Hepatocyte (in vitro differentiated cells): ENCODE measurements at regions not wholly inside any gene's neighbourhood (a gene's known extent, or its start where the extent isn't known, plus 50 kb on each side); places are given as distances from the start of the nearest gene placed in this dataset.

Experiments used
- DNase-seq: peaks from one replicate; pipeline ENCODE4 v3.0.0-alpha.2; 2016; ENCODE audit warnings: low spot score
- H2AFZ ChIP-seq: fragments of 200-600 bp; sonication (generic); 2 replicates; pipeline ENCODE4 v1.6.0; 2016; ENCODE audit warnings: antibody characterized with exemption, mild to moderate bottlenecking
- H3K27ac ChIP-seq: fragments of 200-600 bp; sonication (generic); 2 replicates; pipeline ENCODE4 v1.5.1; 2016; ENCODE audit warnings: mild to moderate bottlenecking
- H3K27me3 ChIP-seq: fragments of 200-600 bp; sonication (generic); 2 replicates; pipeline ENCODE4 v1.6.1; 2016
- H3K36me3 ChIP-seq: fragments of 200-600 bp; sonication (generic); replicated peaks from 2 replicates; pipeline ENCODE4 v1.5.1; 2016; ENCODE audit warnings: low read depth; ENCODE audit not compliant: insufficient read depth
- H3K4me1 ChIP-seq: fragments of 200-600 bp; sonication (generic); 2 replicates; pipeline ENCODE4 v1.5.1; 2016; ENCODE audit warnings: mild to moderate bottlenecking, moderate library complexity; ENCODE audit not compliant: insufficient read depth
- H3K4me2 ChIP-seq: fragments of 200-600 bp; sonication (generic); 2 replicates; pipeline ENCODE4 v1.6.0; 2016
- H3K4me3 ChIP-seq: fragments of 200-600 bp; sonication (generic); 2 replicates; pipeline ENCODE4 v1.5.1; 2016; ENCODE audit warnings: mild to moderate bottlenecking
- H3K79me2 ChIP-seq: fragments of 200-600 bp; sonication (generic); 2 replicates; pipeline ENCODE4 v1.6.0; 2017; ENCODE audit warnings: mild to moderate bottlenecking
- H3K9me2 ChIP-seq: fragments of 200-600 bp; sonication (generic); replicated peaks from 2 replicates; pipeline ENCODE4 v1.6.0; 2017; ENCODE audit warnings: mild to moderate bottlenecking; ENCODE audit not compliant: insufficient read depth
- H3K9me3 ChIP-seq: fragments of 200-600 bp; sonication (generic); 2 replicates; pipeline ENCODE4 v1.5.1; 2016; ENCODE audit warnings: low read depth, mild to moderate bottlenecking
- H4K20me1 ChIP-seq: fragments of 200-600 bp; sonication (generic); 2 replicates; pipeline ENCODE4 v1.6.0; 2016; ENCODE audit warnings: mild to moderate bottlenecking; ENCODE audit not compliant: insufficient read depth, poor library complexity, severe bottlenecking
- EZH2 ChIP-seq: fragments of 200-600 bp; sonication (generic); IDR thresholded peaks from 2 replicates; pipeline ENCODE4 v1.6.1; 2016; ENCODE audit warnings: antibody characterized with exemption, mild to moderate bottlenecking, borderline replicate concordance
- EZH2phosphoT487 ChIP-seq: fragments of 200-600 bp; sonication (generic); IDR thresholded peaks from one replicate; pipeline ENCODE4 v1.6.1; 2018; ENCODE audit warnings: antibody characterized with exemption, mild to moderate bottlenecking, low read depth, moderate library complexity; ENCODE audit not compliant: unreplicated experiment, severe bottlenecking
- WGBS: methylation state at CpG from one replicate; pipeline ENCODE4 v1.1.6; 2016; ENCODE audit warnings: low lambda C conversion rate; ENCODE audit errors: missing lambda C conversion rate; 5-methylcytosine and 5-hydroxymethylcytosine counted together
- TF ChIP-seq, protein P1 (sequence below): fragments of 200-600 bp; sonication (generic); IDR thresholded peaks from 2 replicates; pipeline ENCODE4 v1.5.1; 2016; ENCODE audit warnings: antibody characterized with exemption, mild to moderate bottlenecking; ENCODE audit not compliant: poor library complexity

DNA sequence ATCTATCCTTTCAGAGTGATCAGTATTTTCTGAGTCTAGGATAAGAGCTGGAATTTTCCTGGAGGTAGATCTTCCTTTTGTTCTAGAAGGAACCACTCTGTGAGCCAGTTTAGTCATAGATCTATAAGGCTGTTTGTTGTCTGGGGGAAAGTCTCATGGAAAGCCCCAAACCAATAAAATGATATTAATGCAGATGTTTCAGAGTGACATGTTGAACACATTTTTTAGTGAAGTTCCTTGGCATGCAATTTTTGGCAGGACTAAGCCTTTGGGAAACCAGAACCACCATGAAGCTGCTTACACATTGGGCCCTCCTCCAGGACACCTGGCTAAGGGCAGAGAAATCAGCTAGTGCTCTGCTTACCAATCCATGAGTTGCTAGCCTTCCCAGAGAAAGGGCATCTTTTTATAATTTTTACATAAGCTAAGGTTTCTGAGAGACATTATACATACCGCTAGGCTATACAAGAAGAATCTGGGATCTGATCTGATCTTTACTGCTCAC lies 101.5 kb upstream of the PCED1B start:
- H3K79me2 ChIP-seq: no peaks in the 10 kb centered on the region
- TF ChIP-seq, protein P1, sequence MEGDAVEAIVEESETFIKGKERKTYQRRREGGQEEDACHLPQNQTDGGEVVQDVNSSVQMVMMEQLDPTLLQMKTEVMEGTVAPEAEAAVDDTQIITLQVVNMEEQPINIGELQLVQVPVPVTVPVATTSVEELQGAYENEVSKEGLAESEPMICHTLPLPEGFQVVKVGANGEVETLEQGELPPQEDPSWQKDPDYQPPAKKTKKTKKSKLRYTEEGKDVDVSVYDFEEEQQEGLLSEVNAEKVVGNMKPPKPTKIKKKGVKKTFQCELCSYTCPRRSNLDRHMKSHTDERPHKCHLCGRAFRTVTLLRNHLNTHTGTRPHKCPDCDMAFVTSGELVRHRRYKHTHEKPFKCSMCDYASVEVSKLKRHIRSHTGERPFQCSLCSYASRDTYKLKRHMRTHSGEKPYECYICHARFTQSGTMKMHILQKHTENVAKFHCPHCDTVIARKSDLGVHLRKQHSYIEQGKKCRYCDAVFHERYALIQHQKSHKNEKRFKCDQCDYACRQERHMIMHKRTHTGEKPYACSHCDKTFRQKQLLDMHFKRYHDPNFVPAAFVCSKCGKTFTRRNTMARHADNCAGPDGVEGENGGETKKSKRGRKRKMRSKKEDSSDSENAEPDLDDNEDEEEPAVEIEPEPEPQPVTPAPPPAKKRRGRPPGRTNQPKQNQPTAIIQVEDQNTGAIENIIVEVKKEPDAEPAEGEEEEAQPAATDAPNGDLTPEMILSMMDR: no peak
- TF ChIP-seq EZH2 (no peak), EZH2phosphoT487 (no peak)
- H3K27me3 ChIP-seq: no peaks in the 10 kb centered on the region
- no peaks in the 10 kb centered on the region for H3K36me3 ChIP-seq
- no peak overlapping the region for H3K4me2 ChIP-seq
- H3K4me3 ChIP-seq: no peak overlapping the region
- no peak for DNase-seq
- H3K9me2 ChIP-seq: no peaks in the 10 kb centered on the region
- 42% methylated on average over 1 of the region's 1 CpG for WGBS
- no peaks in the 10 kb centered on the region for H4K20me1 ChIP-seq
- no peak overlapping the region for H3K27ac ChIP-seq
- H2AFZ ChIP-seq: no peak overlapping the region
- H3K4me1 ChIP-seq: no peaks in the 10 kb centered on the region
- no peaks in the 10 kb centered on the region for H3K9me3 ChIP-seq

DNA sequence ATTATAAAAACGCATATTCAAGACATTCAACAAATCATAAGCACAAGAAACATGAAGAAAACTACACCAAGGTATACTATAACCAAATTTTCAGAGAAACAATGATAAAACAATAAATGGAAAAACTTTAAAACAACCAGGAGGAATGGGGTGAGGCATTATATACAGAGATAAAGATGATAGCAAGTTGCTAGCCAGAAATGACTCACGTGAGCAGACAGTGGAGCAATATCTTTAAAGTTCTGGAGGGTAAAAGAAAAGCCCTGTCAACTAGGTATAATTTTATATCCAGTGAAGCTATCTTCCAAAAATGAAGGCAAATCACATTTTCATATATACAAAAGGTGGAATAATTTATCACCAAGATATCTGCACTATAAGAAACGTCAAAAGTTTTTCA lies 97.8 kb upstream of the PCED1B start:
- H2AFZ ChIP-seq: no peak overlapping the region
- no peak overlapping the region for H3K4me2 ChIP-seq
- H3K9me2 ChIP-seq: no peaks in the 10 kb centered on the region
- no peaks in the 10 kb centered on the region for H3K36me3 ChIP-seq
- H3K79me2 ChIP-seq: no peaks in the 10 kb centered on the region
- no peaks in the 10 kb centered on the region for H3K27me3 ChIP-seq
- H3K4me3 ChIP-seq: no peak overlapping the region
- H4K20me1 ChIP-seq: no peaks in the 10 kb centered on the region
- no peak overlapping the region for H3K27ac ChIP-seq
- TF ChIP-seq EZH2 (no peak), EZH2phosphoT487 (no peak)
- TF ChIP-seq, protein P1: no peak
- H3K4me1 ChIP-seq: no peaks in the 10 kb centered on the region
- 76% methylated on average over 3 of the region's 3 CpGs for WGBS
- DNase-seq: no peak
- H3K9me3 ChIP-seq: no peaks in the 10 kb centered on the region

DNA sequence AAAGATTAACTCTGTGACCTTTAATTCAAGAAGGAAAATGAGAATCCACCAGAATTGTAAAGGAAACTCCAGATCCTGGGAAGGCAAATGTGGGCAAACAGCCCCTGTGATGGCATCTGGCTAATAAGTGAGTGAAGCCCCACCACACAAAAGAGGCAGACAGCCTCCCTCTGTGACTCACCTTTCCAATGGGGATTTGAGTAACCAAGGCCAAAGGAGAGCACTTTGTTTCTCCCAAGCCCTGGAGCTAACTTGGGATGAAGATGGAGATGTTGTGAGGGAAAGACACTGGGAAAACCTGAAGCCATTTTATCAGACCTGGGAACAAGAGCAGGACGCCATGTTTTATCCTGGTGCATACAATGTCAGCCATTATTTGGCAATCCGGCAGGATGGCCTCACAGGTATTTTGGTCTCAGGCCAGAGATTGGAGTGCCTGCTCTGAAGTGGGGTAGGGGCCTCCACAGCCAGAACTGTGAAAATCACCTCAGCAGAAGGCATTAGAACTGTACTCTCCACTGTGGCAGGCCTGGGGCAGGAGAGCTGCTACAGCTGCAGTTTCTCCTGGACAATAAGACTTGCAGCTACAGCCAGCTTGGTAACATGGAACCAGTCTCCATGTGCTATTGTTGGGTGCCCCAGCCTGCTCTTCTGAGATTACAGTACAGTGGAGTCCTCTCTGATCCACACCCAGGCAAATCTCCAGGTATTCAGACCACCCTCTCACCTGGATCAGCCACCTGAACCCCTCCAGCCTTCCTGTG lies 96.6 kb upstream of the PCED1B start:
- Histone ChIP-seq H3K4me1 (no peaks in the 10 kb centered on the region), H3K79me2 (no peaks in the 10 kb centered on the region), H2AFZ (no peak overlapping the region), H3K4me3 (no peak overlapping the region), H3K4me2 (no peak overlapping the region), H4K20me1 (no peaks in the 10 kb centered on the region), H3K27ac (no peak overlapping the region), H3K9me2 (no peaks in the 10 kb centered on the region), H3K9me3 (no peaks in the 10 kb centered on the region), H3K27me3 (no peaks in the 10 kb centered on the region), H3K36me3 (no peaks in the 10 kb centered on the region)
- TF ChIP-seq EZH2 (no peak), EZH2phosphoT487 (no peak)
- TF ChIP-seq, protein P1: no peak
- 92% methylated on average over 2 of the region's 2 CpGs for WGBS
- DNase-seq: no peak
